NOMO-1 treated with dmso at 0.1 percent for 144 hours (cell line): ENCODE measurements at regions not wholly inside any gene's neighbourhood (a gene's known extent, or its start where the extent isn't known, plus 50 kb on each side); places are given as distances from the start of the nearest gene placed in this dataset.

Source experiments
- DNase-seq: peaks from one replicate; lab custom pipeline; 2025; ENCODE audit not compliant: unreplicated experiment; lab: John Stamatoyannopoulos, UW

DNA sequence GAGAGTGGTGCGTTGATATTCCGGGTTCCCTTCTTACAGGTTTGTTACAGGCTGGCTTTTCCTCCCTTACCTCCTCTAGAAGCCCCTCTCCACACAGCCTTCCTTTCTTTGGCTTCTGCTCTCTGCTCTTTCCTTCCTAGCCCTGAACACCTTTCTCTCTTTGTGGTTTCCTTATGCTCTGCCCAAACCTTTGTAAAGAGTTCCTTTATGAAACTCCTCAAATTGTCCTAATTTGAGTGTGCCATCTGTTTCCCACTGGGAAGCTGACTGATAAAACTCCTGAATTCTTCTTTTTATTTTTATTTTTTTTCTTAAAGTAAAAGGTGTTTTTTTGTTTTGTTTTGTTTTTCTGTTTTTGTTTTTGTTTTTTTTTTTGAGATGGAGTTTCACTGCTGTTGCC, 60.1 kb upstream of the OTX2 start:
- no peak for DNase-seq

DNA sequence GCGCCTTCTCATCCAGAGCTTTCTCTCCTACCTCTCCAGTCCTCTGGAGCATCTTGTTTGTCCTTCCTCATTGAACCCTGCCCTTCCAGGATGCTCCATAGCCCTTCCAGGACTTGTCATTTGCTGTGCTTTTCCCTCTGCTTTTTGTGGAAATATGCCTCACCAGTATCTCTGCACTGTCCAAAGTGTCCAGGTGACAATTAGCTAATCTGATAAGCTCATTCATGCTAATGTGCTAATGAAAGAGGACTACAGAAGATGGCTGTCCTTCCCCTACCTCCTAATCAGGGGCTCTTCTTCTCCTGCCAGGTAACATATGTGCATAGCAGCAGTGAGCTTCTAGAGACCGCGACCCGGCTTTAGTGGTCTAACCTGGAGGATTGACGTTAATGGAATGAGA, 58.4 kb upstream of the OTX2 start:
- DNase-seq: no peak

DNA sequence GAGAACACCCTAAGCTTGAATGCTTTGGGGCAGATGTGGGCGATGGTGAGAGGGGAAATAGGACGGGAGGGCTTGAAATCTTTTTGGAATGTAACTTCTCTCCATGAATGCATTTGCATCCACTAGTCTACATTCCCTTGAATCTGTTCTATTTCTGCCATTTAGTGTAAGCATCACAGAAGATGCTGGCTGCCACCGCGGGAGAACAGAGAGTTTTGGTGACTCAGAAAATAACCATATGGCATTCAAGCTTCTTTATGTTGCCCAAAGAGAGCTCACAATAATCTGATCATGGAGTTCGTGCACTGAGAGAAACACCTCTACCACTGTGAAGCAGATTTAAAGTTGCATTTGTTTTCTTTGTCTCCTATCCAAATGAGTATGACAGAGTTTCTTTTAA, 52.6 kb upstream of the OTX2 start:
- no peak for DNase-seq

DNA sequence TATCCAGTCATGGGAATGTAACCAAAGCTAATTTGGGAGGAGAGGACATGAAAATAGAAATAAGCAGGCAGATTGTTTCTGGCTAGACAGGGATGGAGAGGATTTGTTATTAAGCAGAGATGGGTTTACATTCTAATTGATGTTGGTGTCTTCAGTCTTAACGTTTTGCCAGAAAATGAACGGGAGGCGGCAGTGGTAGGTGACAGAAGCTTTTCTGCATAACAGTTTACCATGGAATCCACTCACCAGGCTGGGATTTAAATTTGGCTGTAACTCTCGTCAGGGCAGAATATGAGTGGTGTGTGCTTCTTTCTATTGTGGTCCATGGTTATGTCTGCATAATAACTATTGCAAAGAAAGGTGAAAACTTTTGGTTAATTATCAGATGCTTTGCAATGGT, 50.2 kb upstream of the OTX2 start:
- no peak for DNase-seq
